Globus pallidus (tissue), 1 donor: ENCODE measurements at regions not wholly inside any gene's neighbourhood (a gene's known extent, or its start where the extent isn't known, plus 50 kb on each side); places are given as distances from the start of the nearest gene placed in this dataset.
"Not testable (repeated sequence)": the region's sequence is repeated elsewhere in the genome, so short reads cannot be mapped to it uniquely, and the experiment has no call there.

ENCODE experiments used
- DNase-seq: peaks from one replicate; pipeline ENCODE4 v3.0.0-alpha.2; 2015; ENCODE audit warnings: low spot score

DNA sequence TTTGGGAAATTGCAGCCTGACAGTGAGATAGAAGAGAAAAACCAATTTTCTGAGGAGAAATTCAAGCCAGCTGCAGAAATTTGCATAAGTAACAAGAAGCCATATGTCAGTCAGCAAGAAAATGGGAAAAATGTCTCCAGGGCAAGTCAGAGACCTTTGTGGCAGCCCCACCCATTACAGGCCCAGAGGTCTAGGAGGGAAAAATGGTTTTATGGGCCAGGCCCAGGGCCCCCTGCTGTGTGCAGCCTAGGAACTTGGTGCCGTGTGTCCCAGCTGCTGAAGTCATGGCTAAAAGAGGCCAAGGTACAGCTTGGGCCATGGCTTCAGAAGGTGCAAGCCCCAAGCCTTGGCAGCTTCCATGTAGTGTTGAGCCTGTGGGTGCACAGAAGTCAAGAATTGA is 296.1 kb downstream of the TTC6 start:
- not testable (repeated sequence) for DNase-seq

DNA sequence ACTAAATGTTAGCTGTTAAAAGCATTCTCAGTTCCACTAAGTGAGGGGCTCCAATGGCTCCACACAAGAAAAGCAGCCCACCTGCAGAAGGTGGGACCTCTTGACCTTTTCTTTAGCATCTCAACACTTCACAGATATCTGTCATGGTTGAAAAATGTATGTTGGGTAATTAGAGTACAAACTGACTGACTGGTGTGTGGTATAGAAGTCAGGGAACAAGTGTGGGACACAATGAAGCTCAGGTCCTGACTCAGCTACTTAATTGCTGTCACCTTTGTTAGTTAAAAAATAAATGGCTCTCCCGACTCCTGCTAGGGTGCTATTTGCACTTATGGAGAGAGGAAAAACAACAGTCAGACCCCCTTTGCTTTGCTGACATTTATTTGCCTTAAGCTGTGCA is 299.0 kb downstream of the TTC6 start:
- no peak for DNase-seq

GRCh38 chr14:37899365-37899764 is 303.9 kb downstream of the TTC6 start:
- no peak for DNase-seq

DNA sequence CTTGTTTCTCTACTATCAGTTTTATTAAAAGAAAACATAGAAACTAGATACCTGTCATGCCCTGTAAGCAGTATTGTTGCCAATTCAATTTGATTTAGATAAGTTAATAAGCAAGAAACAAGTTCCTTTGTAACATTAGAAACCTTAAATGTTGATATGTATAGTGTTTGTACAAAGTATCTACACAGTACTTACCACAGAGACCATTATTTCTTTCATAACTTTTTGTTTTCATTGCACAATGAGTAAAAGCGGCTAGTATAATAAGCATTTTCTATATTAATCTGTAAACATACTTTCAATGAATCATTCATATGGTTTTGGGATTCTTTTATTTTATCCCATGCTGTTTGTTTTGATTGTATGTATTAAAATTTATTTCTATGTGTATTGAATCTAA is 305.1 kb downstream of the TTC6 start:
- DNase-seq, result no peak

DNA sequence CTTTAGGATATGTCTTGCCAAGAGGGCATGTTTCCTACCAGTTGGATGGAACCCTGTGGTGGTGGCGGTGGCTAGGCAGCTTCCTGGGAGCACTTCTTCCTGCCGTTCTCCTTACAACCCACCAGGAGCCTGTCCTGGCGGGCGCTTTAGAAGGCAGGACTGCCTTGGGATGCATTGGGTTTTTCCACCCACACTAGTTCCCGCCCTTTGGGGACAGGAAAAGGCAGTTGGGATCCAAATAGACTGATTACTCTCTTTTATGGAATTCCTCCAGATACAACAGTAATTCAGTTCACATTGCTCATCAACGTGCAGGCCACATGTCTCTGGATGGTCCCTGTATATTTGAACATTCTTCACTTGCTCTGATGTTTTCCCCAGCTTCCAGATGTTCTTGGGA is 305.7 kb upstream of the SSTR1 start:
- no peak for DNase-seq

DNA sequence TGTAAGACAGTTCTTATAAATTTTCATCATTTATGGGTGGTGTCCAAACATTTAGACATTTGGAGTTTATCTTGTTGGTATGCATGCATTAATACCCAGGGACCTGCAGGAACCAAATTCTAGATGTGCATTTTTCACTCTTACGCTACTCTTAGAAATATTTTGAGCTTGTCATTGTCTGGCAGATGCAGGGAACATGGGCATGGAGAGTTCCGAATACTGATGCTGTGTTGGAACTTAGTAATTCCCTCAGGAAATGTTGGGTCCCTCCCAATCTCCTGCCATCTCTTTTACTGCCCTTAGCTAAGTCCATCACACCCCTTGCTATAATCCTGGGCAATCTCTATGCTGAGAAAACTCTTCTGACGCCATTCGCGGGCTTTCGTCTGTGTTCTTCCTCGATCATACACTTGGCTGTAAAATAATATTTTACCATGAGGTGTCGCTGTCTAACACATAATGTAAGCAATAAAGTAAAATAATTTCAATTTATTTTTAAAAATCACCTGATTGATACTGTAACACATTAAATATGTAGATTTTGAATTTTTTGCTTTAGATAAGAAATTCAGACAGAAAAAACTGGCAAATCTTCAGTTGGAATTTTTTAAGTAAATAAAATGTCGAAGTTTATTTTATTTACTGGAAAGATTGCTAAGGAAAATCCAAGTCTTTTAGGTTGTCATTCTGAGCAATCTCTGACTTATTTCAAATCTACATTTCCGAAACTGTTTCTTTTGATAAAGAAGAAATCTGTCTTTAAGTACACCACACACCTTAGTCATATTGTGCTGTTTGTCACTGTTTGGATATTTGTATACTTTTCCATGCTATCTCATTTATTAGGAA is 304.1 kb upstream of the SSTR1 start:
- peak; percentile 21 for DNase-seq

- no peak for DNase-seq
Measured at GRCh38 chr14:37924622-37925021, 283.1 kb upstream of the SSTR1 start.

GRCh38 chr14:37932008-37932407 is 275.7 kb upstream of the SSTR1 start:
- DNase-seq, result no peak

DNA sequence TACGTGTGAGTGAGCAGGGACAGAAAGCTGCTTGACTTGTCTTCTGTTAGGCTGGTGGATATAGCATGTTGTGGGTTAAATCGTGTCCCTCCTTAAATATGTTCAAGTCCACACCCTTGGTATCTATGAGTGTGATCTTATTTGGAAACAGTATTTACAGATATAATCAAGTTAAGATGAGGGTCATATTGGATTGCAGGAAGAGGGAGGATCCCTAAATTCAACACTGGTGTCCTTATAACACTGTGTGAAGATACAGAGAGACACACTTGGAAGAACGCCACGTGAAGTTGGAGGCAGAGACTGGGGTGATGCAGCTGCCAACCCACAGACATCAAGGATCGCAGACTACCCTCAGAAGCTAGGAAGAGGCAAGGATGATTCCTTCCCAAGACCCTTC is 275.2 kb upstream of the SSTR1 start:
- DNase-seq, result no peak

GRCh38 chr14:37936971-37937370 is 270.7 kb upstream of the SSTR1 start:
- no peak for DNase-seq

- DNase-seq, result no peak
Measured at GRCh38 chr14:37939442-37940028, 268.2 kb upstream of the SSTR1 start.

DNA sequence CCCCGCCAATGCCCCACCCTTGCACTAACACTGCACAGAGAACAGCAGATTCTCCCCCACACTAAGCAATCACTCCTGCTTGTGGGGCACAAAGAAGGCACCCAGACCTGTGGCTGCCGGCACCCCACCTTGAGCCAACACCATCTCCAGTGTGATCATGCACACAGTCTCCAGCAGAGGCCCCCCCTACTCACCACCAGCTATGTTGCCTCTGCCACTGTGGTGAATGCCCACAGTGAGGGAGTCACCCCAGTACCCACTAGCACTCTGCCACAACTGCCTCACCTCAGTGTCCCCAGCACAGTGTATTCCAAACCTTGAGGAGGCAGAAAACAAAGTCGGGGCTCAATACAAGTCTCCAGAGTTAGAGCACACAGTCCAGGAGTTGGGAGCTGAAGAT is 261.7 kb upstream of the SSTR1 start:
- DNase-seq, result no peak

- no peak for DNase-seq
Measured at GRCh38 chr14:37946819-37947218, 260.9 kb upstream of the SSTR1 start.

DNA sequence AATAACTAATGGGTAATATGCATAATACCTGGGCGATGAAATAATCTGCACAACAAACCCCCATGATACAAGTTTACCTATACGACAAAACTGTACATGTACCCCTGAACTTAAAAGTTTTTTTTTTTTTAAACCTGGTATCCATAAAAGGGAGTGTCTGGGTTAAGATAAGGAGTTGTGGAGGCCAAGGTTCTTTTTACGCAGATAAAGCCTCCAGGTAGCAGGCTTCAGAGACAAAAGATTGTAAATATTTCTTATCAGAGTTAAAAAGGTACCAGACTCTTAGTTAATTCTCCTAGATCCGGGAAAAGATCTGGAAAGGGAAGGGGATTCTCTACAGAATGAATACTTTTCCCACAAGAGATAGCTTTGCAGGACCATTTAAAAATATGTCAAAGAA is 259.4 kb upstream of the SSTR1 start:
- no peak for DNase-seq

DNA sequence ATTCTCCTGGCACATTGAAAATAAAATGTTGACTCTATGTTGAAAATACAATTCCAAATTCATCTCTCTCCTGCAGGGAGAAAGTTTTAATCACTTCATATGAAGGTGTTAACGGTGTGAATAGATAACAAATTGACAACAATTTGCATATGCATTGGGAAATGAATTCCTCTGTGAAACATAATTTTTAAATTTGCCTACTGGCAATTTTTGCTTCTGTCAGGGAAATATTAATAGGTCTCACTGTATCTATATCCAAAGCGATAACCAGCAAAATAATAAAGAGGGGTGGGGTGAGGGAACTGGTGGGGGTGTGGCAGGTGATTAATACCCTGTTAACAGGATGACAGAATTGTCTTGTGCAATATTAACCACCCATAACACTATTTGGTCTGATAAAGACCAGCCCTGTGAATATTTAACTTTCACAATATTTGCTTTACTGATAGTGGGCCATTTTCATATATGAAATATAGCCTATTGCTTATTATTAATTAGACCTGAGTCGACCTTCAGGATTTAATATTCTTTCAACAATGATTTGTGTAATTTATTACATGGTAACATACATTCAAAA is 239.0 kb upstream of the SSTR1 start:
- no peak for DNase-seq

DNA sequence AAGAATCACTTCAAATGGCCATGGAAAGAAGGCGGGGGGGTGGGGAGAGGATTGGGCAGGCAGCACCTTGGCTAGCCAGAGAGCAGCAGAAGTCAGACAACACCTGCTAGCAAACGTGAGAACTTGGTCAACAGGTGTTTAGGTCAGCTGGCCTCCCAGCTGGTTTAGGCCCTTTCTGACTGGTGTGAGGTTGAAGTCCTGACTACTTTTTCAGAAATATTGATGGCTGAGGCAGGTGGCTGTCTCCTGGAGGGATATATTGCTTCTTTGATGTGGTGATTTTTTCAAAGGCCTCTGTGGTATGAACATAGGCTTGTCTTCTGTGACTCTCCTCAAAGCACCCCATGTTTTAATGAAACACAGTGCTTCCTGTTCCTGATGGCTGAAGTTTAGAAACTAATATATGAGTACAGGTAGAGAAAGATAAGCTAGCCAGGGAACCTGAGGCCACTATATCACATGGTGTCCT is 238.2 kb upstream of the SSTR1 start:
- DNase-seq, result no peak

- DNase-seq, result no peak
Measured at GRCh38 chr14:37970696-37971095, 237.0 kb upstream of the SSTR1 start.

DNA sequence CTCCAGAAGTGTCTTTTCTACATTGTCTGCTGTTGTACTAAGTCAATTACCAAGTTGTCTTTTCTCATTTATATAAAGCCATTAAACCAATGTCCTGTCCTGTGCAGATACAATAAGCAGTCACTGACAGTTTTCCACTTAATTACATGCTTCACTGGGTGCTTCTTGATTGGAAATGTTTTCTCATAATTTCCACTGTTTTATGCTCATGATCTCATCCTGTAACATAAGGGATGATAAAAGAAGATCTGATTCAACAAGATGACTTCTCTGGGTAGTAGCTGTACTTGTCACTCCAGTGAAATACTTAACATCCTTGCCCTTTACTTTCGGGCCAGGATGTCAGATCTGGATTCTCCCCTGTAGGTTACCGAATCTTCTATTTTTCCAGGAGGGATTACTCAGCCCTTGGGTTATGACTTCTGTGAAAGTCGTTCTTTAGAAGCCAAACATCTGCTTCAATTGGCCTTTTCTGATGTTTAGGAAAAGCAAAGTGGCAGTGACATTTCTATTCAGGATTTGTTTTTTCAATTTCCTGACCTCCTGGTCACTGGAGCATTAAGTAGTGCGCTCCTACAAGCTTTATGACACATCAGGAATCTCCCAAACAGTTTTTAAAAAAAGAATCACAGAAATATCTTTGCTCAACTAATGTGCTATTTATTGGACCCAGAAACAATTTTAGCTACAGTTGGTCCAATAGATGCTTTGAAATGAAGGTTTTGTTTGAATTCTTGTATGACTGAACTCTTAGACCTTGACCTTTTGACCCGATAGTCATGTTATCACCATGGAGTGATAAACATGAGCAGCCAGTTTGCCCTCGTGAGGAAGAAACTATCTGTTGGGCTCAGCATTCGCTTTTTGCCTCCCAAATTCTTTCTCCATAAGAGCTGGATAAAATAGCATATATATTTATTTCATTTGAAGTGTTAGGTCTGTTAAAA is 234.5 kb upstream of the SSTR1 start:
- DNase-seq, result no peak

- DNase-seq, result no peak
Measured at GRCh38 chr14:37974421-37974820, 233.3 kb upstream of the SSTR1 start.

- DNase-seq, result no peak
Measured at GRCh38 chr14:37977481-37977880, 230.2 kb upstream of the SSTR1 start.

DNA sequence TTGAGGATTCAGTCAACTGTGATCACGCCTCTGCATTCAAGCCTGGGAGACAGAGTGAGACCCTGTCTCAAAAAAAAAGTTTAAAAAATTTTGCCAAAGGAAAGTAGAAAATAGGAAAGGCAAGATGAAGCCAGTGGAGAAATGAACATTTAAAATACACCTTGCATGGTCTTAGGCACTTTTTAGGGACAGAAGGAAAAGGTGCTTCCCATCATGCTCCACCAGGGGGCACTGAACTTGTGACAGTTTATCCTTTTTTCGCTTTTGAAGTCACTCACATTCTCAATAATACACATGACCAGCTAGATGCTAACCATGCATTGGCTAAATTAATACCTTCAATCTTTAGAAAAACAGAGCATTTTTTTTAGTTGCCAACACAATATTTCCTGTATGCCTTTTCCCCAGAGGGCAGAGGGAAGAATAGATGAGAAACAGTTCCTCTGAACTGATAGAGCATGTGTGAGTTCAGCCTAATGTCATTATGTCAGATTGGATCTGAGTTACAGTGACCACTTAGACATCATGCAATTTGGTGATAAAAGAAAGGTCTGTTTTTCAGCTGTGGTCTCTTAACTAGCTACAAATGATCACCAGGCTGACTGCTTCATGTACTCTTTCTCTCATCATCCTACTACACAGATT is 221.8 kb upstream of the SSTR1 start:
- DNase-seq, result peak; percentile 21

DNA sequence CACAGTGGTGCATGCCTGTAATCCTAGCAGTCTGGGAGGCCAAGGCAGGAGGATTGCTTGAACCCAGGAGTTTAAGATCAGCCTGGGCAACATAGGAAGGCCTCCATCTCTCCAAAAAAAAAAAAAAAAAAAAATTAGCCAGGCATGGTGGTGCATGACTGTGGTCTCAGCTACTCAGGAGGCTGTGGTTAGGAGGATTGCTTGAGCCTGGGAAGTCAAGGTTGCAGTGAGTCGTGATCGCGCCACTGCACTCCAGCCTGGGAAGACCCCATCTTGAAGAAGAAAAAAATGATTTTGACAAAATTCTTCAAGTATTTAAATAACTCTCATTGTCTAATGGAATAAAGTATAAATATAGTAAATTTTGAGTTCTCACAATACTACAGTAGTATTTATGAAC is 219.2 kb upstream of the SSTR1 start:
- no peak for DNase-seq
